Gastroesophageal sphincter (tissue), 3 donors: ENCODE measurements at regions not wholly inside any gene's neighbourhood (a gene's known extent, or its start where the extent isn't known, plus 50 kb on each side); places are given as distances from the start of the nearest gene placed in this dataset.

Source experiments
- CTCF ChIP-seq, 4 experiments: fragments of 200-600 bp in 2 of 4; fragments of 450-650 bp in 2 of 4; sonication (generic) in 1 of 4; IDR thresholded peaks; one replicate each; pipeline ENCODE4 v1.5.1; 2017 to 2019; ENCODE audit warnings: antibody characterized with exemption in 4 of 4, mild to moderate bottlenecking in 2 of 4, moderate library complexity in 2 of 4
- EP300 ChIP-seq: sonication (generic); formaldehyde crosslinking; IDR thresholded peaks from one replicate; pipeline ENCODE4 v1.6.1; 2017; ENCODE audit warnings: antibody characterized with exemption, mild to moderate bottlenecking
- POLR2A ChIP-seq, 2 donors: fragments of 450-650 bp; IDR thresholded peaks; one replicate each; pipeline ENCODE4 v1.6.1; 2017; ENCODE audit warnings: antibody characterized with exemption in 2 of 2, mild to moderate bottlenecking in 2 of 2, moderate library complexity in 1 of 2

- TF ChIP-seq CTCF (IDR thresholded peaks at IDR 0.05) = no peak
- no peak for TF ChIP-seq POLR2A (IDR thresholded peaks at IDR 0.05)
- no peak for TF ChIP-seq EP300
Observed at GRCh38 chr9:27870404-27870803, 297.1 kb upstream of the C9orf72 start.
